ENCODE measurements at regions not wholly inside any gene's neighbourhood (a gene's known extent, or its start where the extent isn't known, plus 50 kb on each side); places are given as distances from the start of the nearest gene placed in this dataset.

- DNase-seq (no peak), ATAC-seq (no peak)
- intact Hi-C loops (cut with DNase I): no loop called here
- no peak overlapping the region for H3K4me3 ChIP-seq
- no peaks in the 10 kb centered on the region for H3K9me3 ChIP-seq
- no peak for TF ChIP-seq CTCF (IDR thresholded peaks at IDR 0.05)
- H3K36me3 ChIP-seq: no peaks in the 10 kb centered on the region
- no peak overlapping the region for H3K27ac ChIP-seq
- no peaks in the 10 kb centered on the region for H3K4me1 ChIP-seq
- no peaks in the 10 kb centered on the region for H3K27me3 ChIP-seq (ENCODE audit: low read depth)
Observed at GRCh38 chr1:185537596-185537995, 196.6 kb upstream of the HMCN1 start.

GRCh38 chr1:185536165-185536920, 197.8 kb upstream of the HMCN1 start:
- H3K27ac ChIP-seq: no peak overlapping the region
- H3K27me3 ChIP-seq (ENCODE audit: low read depth): no peaks in the 10 kb centered on the region
- ATAC-seq: no peak
- DNase-seq: no peak
- intact Hi-C loops (cut with DNase I): no loop called here
- no peak overlapping the region for H3K4me3 ChIP-seq
- no peaks in the 10 kb centered on the region for H3K9me3 ChIP-seq
- no peak for TF ChIP-seq CTCF (IDR thresholded peaks at IDR 0.05)
- H3K4me1 ChIP-seq: no peaks in the 10 kb centered on the region
- no peaks in the 10 kb centered on the region for H3K36me3 ChIP-seq

GRCh38 chr1:185535621-185536020, 198.6 kb upstream of the HMCN1 start:
- ATAC-seq (no peak), DNase-seq (no peak)
- intact Hi-C loops (cut with DNase I): no loop called here
- Histone ChIP-seq H3K27me3 (ENCODE audit: low read depth) (no peaks in the 10 kb centered on the region), H3K27ac (peak overlapping the region; percentile 60), H3K36me3 (no peaks in the 10 kb centered on the region), H3K9me3 (no peaks in the 10 kb centered on the region), H3K4me3 (no peak overlapping the region), H3K4me1 (no peaks in the 10 kb centered on the region)
- TF ChIP-seq CTCF (IDR thresholded peaks at IDR 0.05): no peak

GRCh38 chr1:185534801-185535200, 199.4 kb upstream of the HMCN1 start:
- Histone ChIP-seq H3K4me1 (no peaks in the 10 kb centered on the region), H3K27ac (peak overlapping the region; percentile 60), H3K27me3 (ENCODE audit: low read depth) (no peaks in the 10 kb centered on the region), H3K4me3 (no peak overlapping the region), H3K36me3 (no peaks in the 10 kb centered on the region), H3K9me3 (no peaks in the 10 kb centered on the region)
- peak; percentile 55 to 90 for ATAC-seq
- DNase-seq: no peak
- no peak for TF ChIP-seq CTCF (IDR thresholded peaks at IDR 0.05)
- intact Hi-C loops (cut with DNase I): no loop called here

- intact Hi-C loops (cut with DNase I): no loop called here
- no peaks in the 10 kb centered on the region for H3K27me3 ChIP-seq (ENCODE audit: low read depth)
- no peaks in the 10 kb centered on the region for H3K36me3 ChIP-seq
- H3K4me1 ChIP-seq: no peaks in the 10 kb centered on the region
- no peak overlapping the region for H3K4me3 ChIP-seq
- ATAC-seq (peak in 1 of 2 donors; percentile 58), DNase-seq (no peak)
- TF ChIP-seq CTCF (IDR thresholded peaks at IDR 0.05): no peak
- no peaks in the 10 kb centered on the region for H3K9me3 ChIP-seq
- no peak overlapping the region for H3K27ac ChIP-seq
Observed at GRCh38 chr1:185533596-185533995, 200.6 kb upstream of the HMCN1 start.

All from lower lobe of right lung (tissue), 2 donors.